GM21423 (cell line): ENCODE measurements at regions not wholly inside any gene's neighbourhood (a gene's known extent, or its start where the extent isn't known, plus 50 kb on each side); places are given as distances from the start of the nearest gene placed in this dataset.

Experiments
- ATAC-seq: cut with Tn5 transposase; IDR thresholded peaks from one replicate; pipeline ENCODE4 v1.9.1; 2021; ENCODE audit warnings: mild to moderate bottlenecking, moderate library complexity; ENCODE audit not compliant: unreplicated experiment

DNA sequence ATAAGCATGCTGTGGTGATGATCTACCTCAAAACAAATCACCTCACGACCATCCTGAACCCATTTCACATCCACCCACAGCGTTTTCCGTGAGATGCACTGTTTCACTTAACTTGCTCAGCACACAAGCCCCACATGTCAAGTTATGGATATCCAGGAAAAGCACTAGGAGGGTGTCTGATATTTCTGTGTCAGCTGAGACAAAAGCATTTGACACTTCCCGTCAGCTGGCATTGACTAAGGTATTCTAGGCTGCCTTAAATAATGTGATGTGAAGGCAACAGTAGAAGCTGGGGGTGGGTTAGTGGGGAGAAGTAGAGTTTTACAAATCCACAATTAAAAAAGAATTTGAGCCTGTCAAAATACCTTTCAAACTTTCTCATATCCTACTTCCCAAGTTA, 68.7 kb upstream of the MDFIC start:
- ATAC-seq, result no peak

DNA sequence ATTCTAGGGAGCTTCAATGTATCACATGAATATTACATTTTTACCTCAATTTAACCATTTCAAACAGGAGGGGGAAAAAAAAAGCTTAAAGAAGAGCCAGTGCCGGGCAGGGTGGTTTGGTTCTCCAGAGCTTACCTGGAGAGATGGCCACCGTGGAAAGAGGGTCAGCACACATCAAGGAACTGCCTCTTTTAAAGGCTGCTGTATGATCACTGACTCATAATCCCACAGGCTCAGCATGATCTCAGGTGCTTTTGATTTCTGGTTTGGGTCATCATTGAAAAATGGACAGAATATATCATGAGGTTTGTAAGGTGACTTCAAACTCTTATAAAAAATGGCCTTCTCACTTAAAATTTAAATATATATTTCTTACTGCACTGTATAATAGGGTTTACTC, 67.5 kb upstream of the MDFIC start:
- no peak for ATAC-seq

DNA sequence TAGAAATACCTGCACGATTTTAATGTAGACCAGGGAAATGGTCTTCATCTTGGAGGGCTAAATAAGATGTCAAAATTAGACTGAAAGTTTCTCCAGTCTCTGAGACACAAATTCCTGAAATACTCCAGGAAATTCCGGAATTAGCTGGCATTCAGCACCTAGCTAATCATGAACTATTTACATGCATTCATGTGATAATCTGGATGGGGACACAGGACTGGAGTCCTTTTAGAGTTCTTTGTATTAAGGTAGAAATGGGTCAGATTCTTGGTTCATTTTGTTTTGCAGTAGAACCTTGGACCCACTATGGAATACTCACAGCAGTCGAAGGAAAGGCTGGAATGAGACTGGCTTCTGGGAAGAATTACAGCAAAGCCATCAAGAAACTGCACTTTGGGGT, 65.3 kb upstream of the MDFIC start:
- no peak for ATAC-seq

DNA sequence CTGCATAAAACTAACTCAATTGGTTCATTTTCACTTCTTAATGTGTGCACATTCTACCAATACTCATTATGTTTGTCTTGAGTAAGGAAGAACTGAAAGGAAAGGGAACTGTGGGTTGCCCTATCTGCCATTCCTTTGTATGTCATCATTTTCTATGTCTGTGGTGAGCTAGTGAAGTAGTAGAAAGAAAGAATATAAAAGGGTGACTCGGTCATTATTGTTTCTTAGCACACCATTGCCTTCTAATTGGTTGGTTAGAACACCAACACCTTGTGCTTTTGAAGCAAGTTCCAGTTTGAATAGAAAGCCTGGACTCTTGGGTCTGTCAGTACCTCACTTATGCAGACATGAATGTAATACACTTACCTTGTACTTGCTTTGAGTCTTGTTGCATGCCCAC, 64.3 kb upstream of the MDFIC start:
- no peak for ATAC-seq

DNA sequence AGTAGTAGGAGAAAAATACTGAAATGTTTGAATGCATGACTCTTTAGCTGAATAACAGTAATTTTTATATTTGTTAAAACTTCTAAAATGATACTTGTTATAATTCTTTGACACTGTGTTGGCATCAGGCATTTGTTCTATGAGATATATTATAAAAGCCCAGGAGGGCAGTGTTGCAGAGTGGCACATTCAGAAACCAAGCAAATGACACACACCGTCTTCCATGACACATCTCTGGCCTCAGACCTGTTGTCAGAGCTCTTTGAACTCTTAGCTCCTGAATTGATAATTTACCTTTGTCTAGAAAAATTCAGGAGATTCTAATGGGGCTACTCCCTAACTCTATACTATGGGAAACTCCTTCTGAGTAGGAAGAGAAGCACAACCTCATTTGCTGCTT, 62.4 kb upstream of the MDFIC start:
- ATAC-seq, result no peak

DNA sequence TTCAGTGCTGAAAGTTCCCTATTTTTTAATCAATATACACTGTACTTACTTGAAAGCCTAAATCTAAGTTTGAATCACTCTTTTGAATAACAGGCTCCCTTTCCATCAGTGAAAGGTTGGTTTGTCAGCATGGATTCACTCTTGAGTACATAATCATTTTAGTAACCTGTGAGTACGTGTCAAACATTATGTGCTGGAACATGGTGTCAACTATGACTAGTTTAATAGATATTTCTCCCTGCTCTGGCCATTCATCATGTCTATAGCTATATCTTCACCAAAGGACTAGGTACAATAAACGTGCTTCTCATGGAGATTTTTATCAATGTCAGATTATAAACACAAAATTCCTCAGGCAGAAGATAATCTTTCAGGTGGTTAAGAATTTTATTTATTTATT, 61.7 kb upstream of the MDFIC start:
- ATAC-seq, result no peak

DNA sequence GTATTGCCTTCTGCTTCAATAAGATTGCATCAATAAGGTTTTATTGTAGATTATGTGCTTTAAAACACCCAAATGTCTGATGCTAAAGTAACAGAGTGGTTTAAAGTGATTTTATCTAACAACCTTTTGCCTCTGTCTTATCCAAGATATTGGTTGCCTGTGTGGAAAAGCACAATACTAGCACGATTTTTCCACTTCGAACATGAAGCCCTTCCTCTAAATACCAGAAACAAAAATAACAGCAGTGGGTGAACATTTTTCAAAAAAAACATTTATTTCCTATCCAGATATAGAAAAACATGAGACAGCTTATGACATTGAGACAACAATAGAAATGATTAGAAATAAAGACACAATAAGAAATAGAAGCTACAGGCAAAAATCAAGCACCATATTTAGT, 59.5 kb upstream of the MDFIC start:
- ATAC-seq, result no peak

DNA sequence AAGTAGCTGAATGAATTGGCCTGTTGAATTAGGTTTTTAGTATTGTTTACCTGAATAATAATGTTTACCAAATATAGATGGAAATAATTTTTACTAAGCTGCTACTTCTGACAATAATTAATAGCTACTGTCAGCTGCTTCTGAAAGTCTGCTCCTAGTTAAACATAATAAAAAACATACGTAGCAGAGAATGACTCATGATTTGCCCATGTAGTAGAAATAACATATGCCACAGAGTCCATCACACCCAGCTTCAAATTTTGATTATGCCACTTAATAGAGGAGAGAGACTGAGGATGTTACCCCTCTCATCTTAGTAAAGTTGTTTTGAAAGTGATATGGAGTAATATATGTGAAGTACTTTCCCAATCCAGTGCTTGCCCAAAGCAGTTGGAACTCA, 57.6 kb upstream of the MDFIC start:
- no peak for ATAC-seq

DNA sequence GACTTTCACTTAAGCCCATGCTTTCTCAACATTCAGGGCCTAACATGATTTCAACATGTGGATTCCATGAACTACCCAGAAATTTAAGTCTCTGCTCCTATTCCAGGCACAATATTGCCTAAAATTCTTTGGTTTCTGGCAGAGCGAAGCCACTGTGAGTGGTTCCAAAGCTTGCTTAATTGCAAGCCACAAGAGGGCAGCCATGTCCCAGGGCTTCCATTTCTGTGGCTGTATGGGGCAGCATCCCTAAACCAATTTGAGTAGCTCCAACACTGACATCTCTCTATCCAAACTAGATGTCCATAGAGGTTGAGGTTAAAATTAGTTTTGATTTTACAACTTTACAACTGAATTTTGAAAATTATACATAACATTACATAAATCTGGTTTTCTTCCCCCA, 56.3 kb upstream of the MDFIC start:
- peak; percentile 90 for ATAC-seq
